OCI-LY1 (cell line): ENCODE measurements at regions not wholly inside any gene's neighbourhood (a gene's known extent, or its start where the extent isn't known, plus 50 kb on each side); places are given as distances from the start of the nearest gene placed in this dataset.

Experiments
- H2AFZ ChIP-seq: fragments of 200-600 bp; sonication (generic), shearing (Covaris generic); 2 replicates; pipeline ENCODE4 v1.6.0; 2014; ENCODE audit warnings: antibody characterized with exemption, mild to moderate bottlenecking, low read length
- H3F3A ChIP-seq: fragments of 200-600 bp; sonication (generic), shearing (Covaris generic); 2 replicates; pipeline ENCODE4 v1.6.0; 2014; ENCODE audit warnings: mild to moderate bottlenecking, antibody characterized with exemption, low read length, moderate library complexity; ENCODE audit not compliant: insufficient read depth
- H3K27ac ChIP-seq: fragments of 200-600 bp; sonication (generic); 2 replicates; pipeline ENCODE4 v1.5.1; 2014; ENCODE audit warnings: low read length, mixed run types, mild to moderate bottlenecking, low read depth; ENCODE audit not compliant: poor library complexity, severe bottlenecking
- H3K27me3 ChIP-seq: fragments of 200-600 bp; sonication (generic); 2 replicates; pipeline ENCODE4 v1.6.0; 2014; ENCODE audit warnings: antibody characterized with exemption, mild to moderate bottlenecking, low read length, moderate library complexity; ENCODE audit not compliant: insufficient read depth
- H3K36me3 ChIP-seq: fragments of 200-600 bp; sonication (generic); 2 replicates; pipeline ENCODE4 v1.6.1; 2014; ENCODE audit warnings: mild to moderate bottlenecking, antibody characterized with exemption, low read length, moderate library complexity, mixed read lengths; ENCODE audit not compliant: insufficient read depth
- H3K4me1 ChIP-seq: fragments of 200-600 bp; sonication (generic); 2 replicates; pipeline ENCODE4 v1.5.1; 2014; ENCODE audit warnings: mild to moderate bottlenecking, low read length, moderate library complexity; ENCODE audit not compliant: insufficient read depth, severe bottlenecking
- H3K4me2 ChIP-seq: fragments of 200-600 bp; sonication (generic), shearing (Covaris generic); 2 replicates; pipeline ENCODE4 v1.6.1; 2014; ENCODE audit warnings: low read length
- H3K4me3 ChIP-seq: fragments of 200-600 bp; sonication (generic); 2 replicates; pipeline ENCODE4 v1.5.1; 2014; ENCODE audit warnings: low read length, low read depth, mild to moderate bottlenecking, mixed read lengths; ENCODE audit not compliant: poor library complexity, severe bottlenecking
- H3K79me2 ChIP-seq: fragments of 200-600 bp; shearing (Covaris generic); 2 replicates; pipeline ENCODE4 v1.6.1; 2016; ENCODE audit warnings: mixed run types, low read length, mixed read lengths; ENCODE audit not compliant: insufficient read depth
- H3K9ac ChIP-seq: fragments of 200-600 bp; sonication (generic), shearing (Covaris generic); 2 replicates; pipeline ENCODE4 v1.6.1; 2014; ENCODE audit warnings: mild to moderate bottlenecking, low read length, mixed read lengths
- H3K9me2 ChIP-seq: fragments of 200-600 bp; sonication (generic), shearing (Covaris generic); 2 replicates; pipeline ENCODE4 v1.6.1; 2014; ENCODE audit warnings: low read depth, mild to moderate bottlenecking, low read length, mixed read lengths
- H3K9me3 ChIP-seq: fragments of 200-600 bp; shearing (Covaris generic); 2 replicates; pipeline ENCODE4 v1.6.1; 2014; ENCODE audit warnings: low read length, mixed read lengths
- H4K20me1 ChIP-seq: fragments of 200-600 bp; sonication (generic), shearing (Covaris generic); 2 replicates; pipeline ENCODE4 v1.6.0; 2016; ENCODE audit warnings: mild to moderate bottlenecking, low read length; ENCODE audit not compliant: insufficient read depth
- CTCF ChIP-seq: fragments of 200-600 bp; sonication (generic), shearing (Covaris generic); IDR thresholded peaks from 2 replicates; pipeline ENCODE4 v1.5.1; 2017; ENCODE audit warnings: mild to moderate bottlenecking, antibody characterized with exemption, low read length, moderate library complexity, mixed read lengths
- EZH2 ChIP-seq: fragments of 200-600 bp; sonication (generic), shearing (Covaris generic); IDR thresholded peaks from 2 replicates; pipeline ENCODE4 v1.8.0; 2017; ENCODE audit warnings: borderline replicate concordance, mixed run types, mild to moderate bottlenecking, antibody characterized with exemption, low read length, moderate library complexity, mixed read lengths

GRCh38 chr14:25484906-25485305, 435.0 kb upstream of the STXBP6 start:
- H3K4me1 ChIP-seq = no peaks in the 10 kb centered on the region
- no peaks in the 10 kb centered on the region for H3F3A ChIP-seq
- TF ChIP-seq CTCF = no peak
- TF ChIP-seq EZH2 = no peak
- H4K20me1 ChIP-seq = no peaks in the 10 kb centered on the region
- no peaks in the 10 kb centered on the region for H3K9me3 ChIP-seq
- no peak overlapping the region for H3K4me3 ChIP-seq
- no peaks in the 10 kb centered on the region for H3K79me2 ChIP-seq
- no peak overlapping the region for H3K9ac ChIP-seq
- no peaks in the 10 kb centered on the region for H3K27me3 ChIP-seq
- H3K36me3 ChIP-seq = no peaks in the 10 kb centered on the region
- H3K4me2 ChIP-seq = no peak overlapping the region
- H2AFZ ChIP-seq = no peak overlapping the region
- no peaks in the 10 kb centered on the region for H3K9me2 ChIP-seq
- H3K27ac ChIP-seq = no peak overlapping the region

- Histone ChIP-seq H3F3A (no peaks in the 10 kb centered on the region), H3K9me3 (no peaks in the 10 kb centered on the region), H3K27me3 (no peaks in the 10 kb centered on the region), H3K4me1 (no peaks in the 10 kb centered on the region), H2AFZ (no peak overlapping the region), H3K9me2 (no peaks in the 10 kb centered on the region), H3K4me3 (no peak overlapping the region), H3K4me2 (no peak overlapping the region), H3K79me2 (no peaks in the 10 kb centered on the region), H3K9ac (no peak overlapping the region), H3K36me3 (no peaks in the 10 kb centered on the region), H4K20me1 (no peaks in the 10 kb centered on the region), H3K27ac (no peak overlapping the region)
- no peak for TF ChIP-seq CTCF
- no peak for TF ChIP-seq EZH2
These were observed 434.3 kb upstream of the STXBP6 start for GRCh38 chr14:25484235-25484634.

GRCh38 chr14:25477316-25478098, 427.6 kb upstream of the STXBP6 start:
- Histone ChIP-seq H3K79me2 (no peaks in the 10 kb centered on the region), H3K27ac (no peak overlapping the region), H3K4me1 (no peaks in the 10 kb centered on the region), H3F3A (no peaks in the 10 kb centered on the region), H2AFZ (no peak overlapping the region), H3K4me2 (no peak overlapping the region), H3K27me3 (no peaks in the 10 kb centered on the region), H3K9ac (no peak overlapping the region), H4K20me1 (no peaks in the 10 kb centered on the region), H3K4me3 (no peak overlapping the region), H3K9me3 (no peaks in the 10 kb centered on the region), H3K9me2 (no peaks in the 10 kb centered on the region), H3K36me3 (no peaks in the 10 kb centered on the region)
- TF ChIP-seq CTCF = no peak
- no peak for TF ChIP-seq EZH2
